ENCODE measurements at regions not wholly inside any gene's neighbourhood (a gene's known extent, or its start where the extent isn't known, plus 50 kb on each side); places are given as distances from the start of the nearest gene placed in this dataset.
"Not testable (repeated sequence)": the region's sequence is repeated elsewhere in the genome, so short reads cannot be mapped to it uniquely, and the experiment has no call there.

- no peak for DNase-seq (ENCODE audit: low spot score)
Observed at GRCh38 chr4:57877047-57877458, 766.9 kb upstream of the IGFBP7 start.

DNA sequence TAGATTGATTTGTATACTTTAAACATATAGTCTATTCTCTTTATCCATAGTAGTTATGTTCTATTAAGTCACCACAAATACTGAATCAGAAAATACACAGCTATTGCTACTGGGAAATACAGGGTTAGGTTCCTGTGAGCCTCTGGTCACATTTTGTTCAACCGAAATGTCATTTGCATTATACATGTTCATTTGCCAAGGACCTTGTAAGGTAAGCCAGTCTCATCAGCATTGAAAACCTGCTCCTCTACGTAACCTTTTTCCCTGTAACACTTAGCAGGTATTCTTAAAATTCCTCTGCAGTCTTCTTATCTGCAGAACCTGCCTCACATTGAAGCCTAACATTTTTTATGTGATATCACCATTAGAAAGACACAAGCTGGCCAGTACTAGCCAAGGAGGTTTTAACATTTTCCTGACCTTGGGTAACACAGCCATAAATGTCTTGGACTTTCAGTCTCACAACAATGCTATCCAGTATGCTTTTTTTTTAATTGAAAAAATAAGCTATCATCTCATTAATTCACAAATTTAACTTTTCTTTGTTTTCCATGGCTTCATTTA lies 765.7 kb upstream of the IGFBP7 start:
- DNase-seq (ENCODE audit: low spot score) = no peak

DNA sequence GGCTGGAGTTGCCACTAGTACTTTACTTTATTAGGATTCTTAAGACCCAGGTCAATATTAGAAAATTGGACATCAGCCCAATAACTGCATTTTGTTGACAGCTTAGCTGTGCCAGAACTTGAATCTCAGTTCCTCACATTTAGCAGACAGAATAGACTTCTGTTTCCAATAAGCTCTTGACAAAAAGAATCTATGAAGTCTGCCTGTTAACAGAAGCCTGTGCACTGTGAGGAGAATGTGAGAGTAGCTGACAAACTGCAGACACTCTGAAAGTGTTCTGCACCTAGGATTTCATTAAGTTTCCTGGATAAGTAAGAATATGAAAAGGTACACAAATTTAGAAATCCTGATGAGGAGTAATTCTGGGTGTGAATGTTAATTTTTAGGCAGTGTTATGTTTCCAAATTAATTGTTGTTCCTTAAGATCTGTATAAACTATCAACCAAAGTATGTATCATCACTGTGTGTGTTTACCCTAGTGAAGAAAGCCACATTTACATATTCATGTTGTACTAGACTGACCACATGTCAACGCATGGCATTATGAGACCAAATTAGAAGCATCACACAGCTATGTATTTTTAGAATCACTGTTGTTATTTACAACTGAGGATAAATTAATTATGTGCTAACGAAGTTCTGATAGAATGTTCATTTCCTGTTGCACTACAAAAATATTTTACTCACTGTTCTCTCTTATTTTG lies 756.4 kb upstream of the IGFBP7 start:
- DNase-seq (ENCODE audit: low spot score) = no peak

DNA sequence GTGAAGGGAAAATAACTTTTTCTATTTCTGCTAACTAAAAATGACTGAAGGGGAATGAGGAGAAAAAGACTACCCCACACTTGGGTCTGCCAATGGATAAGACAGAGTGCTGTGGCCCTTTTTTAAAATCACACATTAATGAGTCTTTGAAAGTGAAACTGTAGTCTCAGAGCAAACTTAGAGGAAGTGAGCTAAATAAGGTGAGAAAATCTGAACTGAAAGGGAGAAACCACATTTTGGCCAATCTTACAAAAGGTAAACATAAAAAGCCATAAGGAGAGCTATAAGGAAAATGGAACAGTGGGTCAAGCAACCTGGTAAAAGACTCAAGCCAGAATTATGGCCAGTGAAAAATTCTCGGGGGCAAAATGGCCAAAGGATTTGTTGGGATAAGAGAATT lies 755.1 kb upstream of the IGFBP7 start:
- DNase-seq (ENCODE audit: low spot score) = no peak

DNA sequence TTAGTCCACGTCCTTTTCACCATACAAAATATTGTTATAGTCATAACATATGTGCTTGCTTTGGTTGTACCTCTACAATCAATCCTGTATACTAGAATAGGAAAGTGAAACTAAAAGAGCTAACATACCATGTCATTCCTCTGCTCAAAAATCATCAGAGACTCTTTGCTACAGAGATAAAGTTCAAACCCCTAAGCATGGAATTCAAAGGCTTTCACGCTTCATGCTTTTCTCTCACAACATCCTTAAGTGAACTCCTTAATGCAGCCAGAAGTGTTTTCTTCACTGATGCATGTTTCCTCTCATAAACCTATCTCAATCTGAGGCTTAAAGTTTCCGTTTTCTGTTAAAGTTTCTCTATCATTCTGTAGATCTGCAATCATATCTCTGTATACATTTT lies 744.6 kb upstream of the IGFBP7 start:
- no peak for DNase-seq (ENCODE audit: low spot score)

GRCh38 chr4:57850141-57850540 lies 740.0 kb upstream of the IGFBP7 start:
- DNase-seq (ENCODE audit: low spot score) = no peak

- DNase-seq (ENCODE audit: low spot score) = no peak
Observed at GRCh38 chr4:57832083-57832482, 721.9 kb upstream of the IGFBP7 start.

DNA sequence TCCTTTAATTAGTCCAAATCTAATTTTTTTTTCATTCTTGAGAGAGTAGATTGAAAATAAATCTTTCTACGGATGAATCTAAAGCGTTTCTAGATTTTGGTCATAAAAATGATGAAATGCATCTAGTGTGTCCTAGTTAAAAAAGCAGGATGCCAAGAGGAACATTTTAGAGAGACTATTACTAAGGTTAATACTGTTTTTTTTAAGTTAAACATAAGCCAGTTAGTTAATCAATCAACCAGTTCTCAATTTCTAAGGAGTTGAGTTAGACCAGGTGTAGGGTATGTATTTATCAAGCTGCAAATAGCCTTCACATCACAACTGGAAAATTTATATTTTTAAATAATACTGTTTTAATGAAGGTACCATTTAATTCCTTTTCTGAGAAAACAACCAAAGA lies 679.5 kb upstream of the IGFBP7 start:
- no peak for DNase-seq (ENCODE audit: low spot score)

GRCh38 chr4:57777876-57778275 lies 667.7 kb upstream of the IGFBP7 start:
- DNase-seq (ENCODE audit: low spot score) = no peak

DNA sequence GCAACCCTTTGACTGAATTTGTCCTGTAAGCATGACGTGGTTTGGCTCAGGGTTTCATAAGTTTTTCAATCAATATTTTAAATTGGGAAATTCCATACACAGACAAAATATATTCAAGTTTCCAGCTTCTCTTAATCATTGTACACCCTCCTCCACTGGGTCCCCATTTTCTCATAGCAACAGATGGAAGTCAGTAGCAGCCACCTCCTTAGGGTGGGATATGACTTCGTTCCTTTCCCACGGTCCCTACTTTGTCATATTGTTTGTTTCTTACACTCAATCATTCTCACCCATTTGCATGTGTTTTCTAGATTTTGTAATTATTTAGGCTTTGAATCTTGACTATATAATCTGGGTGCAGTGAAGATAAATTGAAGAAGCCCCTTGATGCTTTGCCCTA lies 664.5 kb upstream of the IGFBP7 start:
- DNase-seq (ENCODE audit: low spot score) = no peak

GRCh38 chr4:57774171-57774570 lies 664.0 kb upstream of the IGFBP7 start:
- DNase-seq (ENCODE audit: low spot score) = no peak

- no peak for DNase-seq (ENCODE audit: low spot score)
Observed at GRCh38 chr4:57766341-57766740, 656.2 kb upstream of the IGFBP7 start.

GRCh38 chr4:57764856-57765255 lies 654.7 kb upstream of the IGFBP7 start:
- no peak for DNase-seq (ENCODE audit: low spot score)

- peak; percentile 4 for DNase-seq (ENCODE audit: low spot score)
Observed at GRCh38 chr4:57763070-57763469, 652.9 kb upstream of the IGFBP7 start.

- no peak for DNase-seq (ENCODE audit: low spot score)
Observed at GRCh38 chr4:57740625-57741190, 630.5 kb upstream of the IGFBP7 start.

GRCh38 chr4:57736781-57737180 lies 626.6 kb upstream of the IGFBP7 start:
- DNase-seq (ENCODE audit: low spot score) = no peak

- DNase-seq (ENCODE audit: low spot score) = no peak
Observed at GRCh38 chr4:57734104-57734670, 624.0 kb upstream of the IGFBP7 start.

DNA sequence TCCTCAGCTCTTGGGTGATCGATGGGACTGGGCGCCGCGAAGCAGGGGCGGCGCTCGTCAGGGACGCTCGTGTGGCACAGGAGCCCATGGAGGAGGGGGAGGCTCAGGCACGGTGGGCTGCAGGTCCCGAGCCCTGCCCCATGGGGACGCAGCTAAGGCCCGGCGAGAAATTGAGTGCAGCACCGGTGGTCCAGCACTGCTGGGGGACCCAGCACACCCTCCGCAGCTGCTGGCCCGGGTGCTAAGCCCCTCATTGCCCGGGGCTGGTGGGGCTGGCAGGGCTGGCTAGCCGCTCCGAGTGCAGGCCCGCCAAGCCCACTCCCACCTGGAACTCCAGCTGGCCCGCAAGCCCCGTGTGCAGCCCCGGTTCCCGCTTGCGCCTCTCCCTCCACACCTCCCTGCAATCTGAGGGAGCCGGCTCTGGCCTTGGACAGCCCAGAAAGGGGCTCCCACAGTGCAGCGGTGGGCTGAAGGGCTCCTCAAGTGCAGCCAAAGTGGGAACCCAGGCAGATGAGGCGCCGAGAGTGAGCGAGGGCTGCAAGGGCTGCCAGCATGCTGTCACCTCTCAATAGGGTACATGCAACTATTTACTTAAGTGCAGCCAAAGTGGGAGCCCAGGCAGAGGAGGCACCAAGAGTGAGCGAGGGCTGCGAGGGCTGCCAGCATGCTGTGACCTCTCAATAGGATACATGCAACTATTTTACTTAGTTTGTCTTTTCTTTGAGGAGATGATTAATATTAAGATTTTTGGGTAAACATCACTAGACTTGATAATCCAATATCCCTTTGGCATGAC lies 619.8 kb upstream of the IGFBP7 start:
- DNase-seq (ENCODE audit: low spot score) = not testable (repeated sequence)

DNA sequence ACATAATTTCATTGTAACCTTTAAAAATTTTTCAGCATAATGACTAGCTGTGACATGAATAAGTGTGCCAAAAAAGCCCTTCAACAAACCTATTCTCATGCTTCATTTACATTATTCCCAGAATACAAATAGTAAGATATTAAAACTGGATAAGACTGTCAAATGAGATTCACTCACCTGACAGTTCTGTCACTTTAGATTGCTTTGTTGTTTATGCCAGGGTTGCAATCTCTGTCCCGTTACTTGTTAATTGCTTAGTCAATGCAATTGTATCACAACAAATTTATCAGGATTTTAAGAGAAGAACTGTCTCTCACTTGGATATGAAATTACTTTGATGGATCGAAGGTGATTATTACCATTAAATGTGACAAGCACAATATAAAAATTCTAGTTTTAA lies 616.0 kb upstream of the IGFBP7 start:
- no peak for DNase-seq (ENCODE audit: low spot score)

DNA sequence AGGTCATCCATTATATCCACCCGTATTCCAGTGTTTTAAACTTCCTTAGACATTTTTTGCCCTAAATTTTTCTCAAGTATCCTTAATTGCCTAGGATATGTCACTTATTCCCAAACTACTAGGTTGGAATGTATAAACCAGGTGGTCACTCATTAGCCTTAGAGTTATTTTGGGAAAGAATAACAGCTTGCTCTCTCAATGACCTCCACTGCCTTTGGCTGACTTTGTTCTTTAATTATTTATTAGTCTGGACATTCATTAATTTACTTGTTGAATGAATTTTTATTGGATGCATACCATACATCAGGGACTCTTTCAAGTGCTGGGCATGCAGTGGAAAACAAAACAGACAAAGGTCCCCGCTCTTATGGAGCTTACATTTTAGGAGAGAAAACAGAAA lies 609.3 kb upstream of the IGFBP7 start:
- DNase-seq (ENCODE audit: low spot score) = no peak

GRCh38 chr4:57714313-57714712 lies 604.1 kb upstream of the IGFBP7 start:
- not testable (repeated sequence) for DNase-seq (ENCODE audit: low spot score)

GRCh38 chr4:57710053-57710452 lies 599.9 kb upstream of the IGFBP7 start:
- no peak for DNase-seq (ENCODE audit: low spot score)
